Central memory CD8-positive, alpha-beta T cell (primary cell): ENCODE measurements at regions not wholly inside any gene's neighbourhood (a gene's known extent, or its start where the extent isn't known, plus 50 kb on each side); places are given as distances from the start of the nearest gene placed in this dataset.
"Not testable (repeated sequence)": the region's sequence is repeated elsewhere in the genome, so short reads cannot be mapped to it uniquely, and the experiment has no call there.

Experiments
- ATAC-seq: fragments of 150-1000 bp; cut with Tn5 transposase; replicated peaks from 2 replicates; pipeline ENCODE4 v1.10.0; 2022; ENCODE audit warnings: mild to moderate bottlenecking, moderate FRiP score, moderate number of reproducible peaks; ENCODE audit not compliant: poor library complexity, severe bottlenecking; ENCODE audit errors: extremely low read depth
- DNase-seq, 2 donors: peaks; one replicate each; pipeline ENCODE4 v3.0.0; 2021; ENCODE audit warnings: low spot score in 2 of 2
- H3K27ac Mint-ChIP-seq: one replicate; pipeline ENCODE4 v1.8.0; 2022; ENCODE audit warnings: low read depth, mild to moderate bottlenecking, moderate library complexity, mixed read lengths
- H3K27me3 Mint-ChIP-seq: one replicate; pipeline ENCODE4 v1.8.0; 2022; ENCODE audit warnings: mixed read lengths
- H3K36me3 Mint-ChIP-seq: one replicate; pipeline ENCODE4 v1.8.0; 2022; ENCODE audit warnings: mild to moderate bottlenecking, moderate library complexity, mixed read lengths; ENCODE audit not compliant: insufficient read depth
- H3K4me1 Mint-ChIP-seq: one replicate; pipeline ENCODE4 v1.8.0; 2022; ENCODE audit warnings: mixed read lengths
- H3K4me3 Mint-ChIP-seq: one replicate; pipeline ENCODE4 v1.8.0; 2022; ENCODE audit warnings: mild to moderate bottlenecking, moderate library complexity, mixed read lengths
- H3K9me3 Mint-ChIP-seq: one replicate; pipeline ENCODE4 v1.8.0; 2022; ENCODE audit warnings: mixed read lengths

DNA sequence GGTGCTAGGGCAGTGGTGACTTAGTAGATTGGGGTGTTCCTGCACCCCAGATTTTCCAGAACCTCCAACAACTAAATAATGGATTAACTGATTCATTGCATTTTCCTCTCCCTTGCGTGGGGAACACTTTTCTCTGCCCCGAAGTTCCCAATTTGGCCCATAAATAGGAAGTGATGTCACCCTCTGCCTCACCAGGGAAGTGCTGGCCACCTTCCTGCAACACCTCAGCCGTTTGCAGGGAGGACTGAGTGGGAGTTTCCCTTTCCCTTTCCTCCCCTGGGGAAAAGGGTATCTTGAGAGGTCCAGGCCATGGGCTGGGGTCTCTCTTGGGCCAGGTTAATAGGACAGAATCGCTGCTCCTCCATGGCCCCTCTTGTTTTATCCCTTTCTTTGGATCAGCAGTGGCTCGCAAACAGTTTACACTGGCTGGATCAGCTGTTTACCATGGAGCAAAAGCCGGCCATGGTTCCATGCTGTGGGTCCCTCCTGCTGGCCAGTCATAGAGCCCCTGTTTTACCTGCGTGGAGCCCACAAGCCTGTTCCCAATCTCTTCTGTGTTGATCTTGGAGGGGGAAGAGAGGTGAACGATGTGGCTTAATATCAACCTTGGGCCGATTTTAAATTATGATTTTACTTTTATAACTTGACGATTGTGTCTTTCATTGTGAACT is 91.6 kb upstream of the VRK1 start:
- no peak for ATAC-seq
- Mint-ChIP-seq H3K4me1 (no peaks in the 10 kb centered on the region), H3K9me3 (no peaks in the 10 kb centered on the region), H3K27me3 (peaks cover 44% of the 10 kb centered on the region), H3K36me3 (no peaks in the 10 kb centered on the region), H3K27ac (no peak overlapping the region), H3K4me3 (no peak overlapping the region)
- DNase-seq = no peak

DNA sequence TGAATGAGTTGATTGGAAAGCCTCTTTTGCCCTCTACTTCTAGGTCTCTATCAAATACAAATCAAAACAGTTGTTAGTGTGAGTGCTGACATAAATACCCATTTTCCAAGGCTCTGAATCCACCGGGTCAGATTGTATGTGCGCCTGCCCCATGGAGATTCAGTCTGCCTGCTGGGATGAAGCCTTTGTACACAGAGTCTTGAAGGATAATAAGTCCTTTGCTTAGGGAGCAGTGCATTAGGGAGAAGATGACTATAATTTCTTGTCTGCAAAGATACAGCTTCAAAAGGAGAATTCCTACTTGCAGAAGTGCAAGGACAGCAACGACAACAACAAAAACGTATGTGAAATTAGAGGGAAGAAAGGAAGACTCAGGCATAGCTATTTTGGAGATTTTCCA is 90.3 kb upstream of the VRK1 start:
- no peak overlapping the region for H3K4me3 Mint-ChIP-seq

DNA sequence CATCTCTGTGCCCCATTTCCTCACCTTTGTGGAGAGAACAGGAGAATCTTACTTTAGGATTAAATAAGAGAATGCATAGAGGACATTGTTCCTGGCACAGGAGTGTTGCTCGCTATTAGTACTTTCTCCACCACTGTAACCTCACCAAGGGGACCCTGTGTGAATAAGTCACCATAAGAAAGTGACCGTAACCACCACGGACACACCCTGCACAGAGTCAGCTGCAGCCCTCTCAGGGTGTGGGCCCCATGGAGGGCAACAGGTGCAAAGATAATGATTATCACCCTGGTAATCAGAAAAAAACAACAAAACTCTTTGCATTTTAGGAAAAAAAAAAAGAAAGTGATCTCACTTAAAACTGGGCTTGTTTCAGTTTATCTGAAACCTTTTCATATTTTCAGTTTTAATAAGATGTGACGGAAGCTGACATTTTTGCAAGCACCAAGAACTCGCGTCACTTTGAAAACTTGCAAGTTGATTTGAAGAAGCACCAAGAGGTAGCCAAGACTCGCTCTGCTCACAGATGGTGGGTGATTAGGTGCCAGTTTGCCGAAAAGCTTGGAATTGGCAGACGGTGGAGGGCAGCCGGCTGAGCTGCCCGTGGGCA is 87.0 kb upstream of the VRK1 start:
- H3K27ac Mint-ChIP-seq = no peak overlapping the region
- H3K4me3 Mint-ChIP-seq = no peak overlapping the region
- peaks cover 48% of the 10 kb centered on the region for H3K27me3 Mint-ChIP-seq
- ATAC-seq = no peak
- no peaks in the 10 kb centered on the region for H3K9me3 Mint-ChIP-seq
- DNase-seq = no peak
- H3K4me1 Mint-ChIP-seq = no peaks in the 10 kb centered on the region
- H3K36me3 Mint-ChIP-seq = no peaks in the 10 kb centered on the region

More for the DNA sequence above, 90.3 kb upstream of the VRK1 start:
- Mint-ChIP-seq H3K4me1 (no peaks in the 10 kb centered on the region), H3K36me3 (no peaks in the 10 kb centered on the region), H3K9me3 (no peaks in the 10 kb centered on the region), H3K27ac (no peak overlapping the region), H3K27me3 (peaks cover 47% of the 10 kb centered on the region)
- DNase-seq (no peak), ATAC-seq (no peak)

DNA sequence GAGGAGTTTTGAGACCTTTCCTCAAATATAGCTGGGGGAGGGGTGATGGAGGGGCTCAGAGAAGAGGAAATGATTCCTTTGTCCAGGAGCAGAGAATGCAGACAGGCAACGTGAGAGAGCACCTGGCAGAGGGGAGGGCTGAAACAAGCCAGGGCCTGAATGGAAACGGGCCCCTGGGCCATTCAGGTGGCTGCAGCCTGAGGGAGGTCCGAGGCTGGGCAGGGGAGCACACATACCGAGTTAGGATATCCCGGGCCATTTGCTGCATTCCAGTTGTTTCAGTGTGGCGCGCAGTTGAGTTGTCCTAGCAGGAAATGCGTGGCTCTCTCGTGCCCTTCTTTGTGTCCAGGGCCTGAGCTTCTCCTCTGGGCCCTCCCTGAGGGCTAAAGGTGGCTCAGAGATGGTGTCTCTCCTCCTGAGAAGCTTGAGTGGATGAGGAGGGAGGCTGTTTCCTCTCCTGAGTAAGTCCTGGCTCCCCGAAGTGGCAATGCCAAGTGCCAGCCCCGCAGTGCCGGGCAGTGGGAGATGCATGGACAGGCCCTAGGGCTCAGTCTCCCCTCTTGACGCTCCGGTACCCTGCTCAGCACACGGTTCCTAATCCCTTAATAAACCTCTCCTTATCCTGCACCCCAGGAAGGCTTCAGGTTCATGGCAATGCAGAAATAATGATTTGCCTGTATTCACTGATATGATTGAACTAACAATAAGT is 85.5 kb upstream of the VRK1 start:
- H3K4me3 Mint-ChIP-seq = no peak overlapping the region
- ATAC-seq (no peak), DNase-seq (no peak)
- no peak overlapping the region for H3K27ac Mint-ChIP-seq
- H3K9me3 Mint-ChIP-seq = no peaks in the 10 kb centered on the region
- peaks cover 54% of the 10 kb centered on the region for H3K27me3 Mint-ChIP-seq
- H3K36me3 Mint-ChIP-seq = no peaks in the 10 kb centered on the region
- H3K4me1 Mint-ChIP-seq = no peaks in the 10 kb centered on the region

DNA sequence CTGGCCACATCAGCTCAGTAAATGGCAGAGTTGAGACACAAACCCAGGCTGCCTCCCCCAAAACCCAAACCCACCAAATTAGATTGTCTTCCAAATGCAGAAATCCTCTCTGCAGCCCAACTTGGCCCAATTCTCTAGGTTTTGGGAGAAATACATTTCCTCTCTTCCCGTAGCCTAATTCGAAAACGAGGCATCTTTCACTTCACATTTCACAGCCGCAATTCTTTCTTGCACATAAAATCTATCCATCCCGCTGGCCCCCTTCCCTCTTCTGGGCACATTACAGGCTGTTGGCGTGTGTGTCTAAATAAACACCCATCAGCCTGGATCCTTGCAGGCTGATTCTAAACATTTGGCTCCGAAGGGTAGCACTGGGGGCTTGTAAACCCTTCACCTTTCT is 83.8 kb upstream of the VRK1 start:
- H3K4me3 Mint-ChIP-seq = no peak overlapping the region
- H3K4me1 Mint-ChIP-seq = no peaks in the 10 kb centered on the region
- DNase-seq (no peak), ATAC-seq (no peak)
- H3K27me3 Mint-ChIP-seq = peaks cover 54% of the 10 kb centered on the region
- no peak overlapping the region for H3K27ac Mint-ChIP-seq
- H3K36me3 Mint-ChIP-seq = no peaks in the 10 kb centered on the region
- no peaks in the 10 kb centered on the region for H3K9me3 Mint-ChIP-seq

DNA sequence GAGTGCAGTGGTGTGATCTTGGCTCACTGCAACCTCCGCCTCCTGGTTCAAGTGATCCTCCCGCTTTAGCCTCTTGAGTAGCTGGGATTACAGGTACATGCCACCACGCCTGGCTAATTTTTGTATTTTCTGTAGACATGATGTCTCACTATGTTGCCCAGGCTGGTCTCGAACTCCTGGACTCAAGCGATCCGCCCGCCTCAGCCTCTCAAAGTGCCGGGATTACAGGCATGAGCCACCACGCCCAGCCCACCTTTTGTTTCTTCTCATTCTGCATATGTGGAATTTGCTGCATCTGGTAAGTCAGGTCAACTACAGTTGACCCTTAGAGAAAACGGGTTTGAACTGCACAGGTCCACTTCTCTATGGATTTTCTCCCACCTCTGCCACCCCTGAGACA is 82.6 kb upstream of the VRK1 start:
- not testable (repeated sequence) for H3K4me1 Mint-ChIP-seq, H3K36me3 Mint-ChIP-seq, ATAC-seq, DNase-seq, H3K9me3 Mint-ChIP-seq, H3K27ac Mint-ChIP-seq, H3K4me3 Mint-ChIP-seq
- H3K27me3 Mint-ChIP-seq = peaks cover 54% of the 10 kb centered on the region

DNA sequence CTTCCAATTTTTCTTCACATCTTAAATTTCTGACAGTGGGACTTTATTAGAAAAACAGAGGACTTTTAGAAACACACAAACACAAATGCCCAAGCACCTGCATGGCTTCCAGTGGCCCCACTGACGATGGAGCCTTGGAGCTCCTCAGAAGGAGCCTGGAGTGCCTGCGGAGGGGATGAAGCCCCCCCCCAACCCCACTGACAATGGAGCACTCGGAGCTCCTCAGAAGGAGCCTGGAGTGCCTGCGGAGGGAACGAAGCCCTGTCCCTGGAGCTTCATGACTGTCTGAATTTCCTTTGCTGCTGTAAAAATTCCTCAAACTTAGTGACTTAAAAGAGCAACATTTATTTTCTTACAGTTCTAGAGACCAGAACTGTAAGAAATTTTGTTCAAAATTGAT is 80.1 kb upstream of the VRK1 start:
- ATAC-seq = no peak
- no peaks in the 10 kb centered on the region for H3K9me3 Mint-ChIP-seq
- H3K27me3 Mint-ChIP-seq = peaks cover 55% of the 10 kb centered on the region
- no peaks in the 10 kb centered on the region for H3K36me3 Mint-ChIP-seq
- H3K4me3 Mint-ChIP-seq = no peak overlapping the region
- no peak overlapping the region for H3K27ac Mint-ChIP-seq
- H3K4me1 Mint-ChIP-seq = no peaks in the 10 kb centered on the region
- no peak for DNase-seq

DNA sequence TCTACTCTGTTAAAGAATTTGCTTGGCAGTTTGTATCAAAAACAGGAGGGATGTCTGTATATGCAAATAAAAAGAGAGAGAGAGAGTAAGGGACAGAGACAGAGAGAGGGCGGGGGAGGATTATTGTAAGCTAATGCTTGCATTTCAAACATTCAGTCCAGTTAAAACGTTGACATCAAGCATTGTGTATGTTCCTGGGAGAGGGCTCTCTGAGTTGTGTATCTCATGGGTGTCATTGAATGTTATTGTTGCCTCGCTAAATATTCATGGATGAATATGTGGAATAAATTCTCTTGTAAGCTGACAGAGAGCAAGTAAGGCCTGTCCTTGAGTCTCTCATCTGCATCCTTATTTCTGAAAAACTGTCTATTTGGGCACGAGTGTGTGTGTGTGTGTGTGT is 78.8 kb upstream of the VRK1 start:
- Mint-ChIP-seq H3K9me3 (no peaks in the 10 kb centered on the region), H3K27ac (no peak overlapping the region), H3K4me3 (no peak overlapping the region), H3K36me3 (no peaks in the 10 kb centered on the region), H3K27me3 (peaks cover 42% of the 10 kb centered on the region), H3K4me1 (no peaks in the 10 kb centered on the region)
- DNase-seq = no peak
- ATAC-seq = no peak

DNA sequence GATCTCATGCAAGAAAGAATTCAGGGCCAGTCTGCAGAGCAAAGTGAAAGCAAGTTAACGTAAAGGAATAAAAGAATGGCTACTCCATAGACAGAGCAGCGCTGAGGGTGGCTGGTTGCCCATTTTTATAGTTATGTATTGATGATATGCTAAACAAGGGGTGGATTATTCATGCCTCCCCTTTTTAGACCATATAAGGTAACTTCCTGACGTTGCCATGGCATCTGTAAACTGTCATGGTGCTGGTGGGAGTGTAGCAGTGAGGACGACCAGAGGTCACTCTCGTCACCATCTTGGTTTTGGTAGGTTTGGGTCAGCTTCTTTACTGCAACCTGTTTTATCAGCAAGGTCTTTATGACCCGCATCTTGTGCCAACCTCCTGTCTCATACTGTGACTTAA is 76.5 kb upstream of the VRK1 start:
- DNase-seq, H3K9me3 Mint-ChIP-seq, H3K4me1 Mint-ChIP-seq, H3K36me3 Mint-ChIP-seq, ATAC-seq, H3K27ac Mint-ChIP-seq, H3K4me3 Mint-ChIP-seq: not testable (repeated sequence)
- peaks cover 36% of the 10 kb centered on the region for H3K27me3 Mint-ChIP-seq

DNA sequence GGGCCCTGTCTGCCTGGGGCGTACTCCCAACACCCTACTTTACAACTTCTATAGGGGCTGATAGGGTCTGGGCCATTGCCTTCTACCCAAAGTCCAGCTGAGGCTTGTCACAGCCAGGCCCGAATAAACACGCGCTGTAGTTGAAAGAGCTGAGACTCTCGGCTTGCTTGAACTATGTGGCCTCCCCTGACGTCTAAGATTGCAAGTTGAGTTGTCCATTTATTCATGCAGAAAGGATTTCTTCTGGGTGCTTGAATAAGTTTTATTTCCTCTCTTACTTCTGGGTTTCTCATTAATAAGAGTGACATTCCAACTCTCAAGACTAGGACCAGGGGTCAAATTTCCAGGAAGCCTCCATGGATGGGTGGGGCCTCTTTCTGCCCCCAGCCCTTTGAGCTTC is 74.4 kb upstream of the VRK1 start:
- no peak for DNase-seq
- Mint-ChIP-seq H3K27ac (no peak overlapping the region), H3K27me3 (peaks cover 28% of the 10 kb centered on the region), H3K4me1 (no peaks in the 10 kb centered on the region), H3K9me3 (no peaks in the 10 kb centered on the region), H3K4me3 (no peak overlapping the region), H3K36me3 (no peaks in the 10 kb centered on the region)
- no peak for ATAC-seq

DNA sequence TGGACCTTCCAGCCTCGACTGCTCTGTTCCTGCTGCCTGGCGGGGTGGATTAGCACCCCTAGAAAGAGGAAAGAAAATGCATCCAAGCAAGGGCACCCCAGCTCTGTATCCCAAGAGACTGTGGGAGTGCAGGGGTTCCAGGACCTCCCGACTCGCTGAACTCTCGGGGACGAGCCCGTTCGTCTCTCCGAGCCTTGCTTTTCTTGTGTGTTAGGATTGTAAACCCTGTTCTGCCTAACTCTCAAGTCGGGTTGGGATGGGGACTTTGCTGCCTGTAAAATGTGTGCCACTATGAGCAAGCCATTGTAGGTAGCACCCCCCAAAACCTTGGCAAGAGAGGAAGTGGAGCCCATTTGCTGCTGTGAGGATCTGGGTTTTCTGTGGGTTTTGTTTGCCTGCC is 73.2 kb upstream of the VRK1 start:
- Mint-ChIP-seq H3K4me1 (no peaks in the 10 kb centered on the region), H3K27ac (no peak overlapping the region), H3K36me3 (no peaks in the 10 kb centered on the region), H3K27me3 (peaks cover 35% of the 10 kb centered on the region), H3K9me3 (no peaks in the 10 kb centered on the region), H3K4me3 (no peak overlapping the region)
- DNase-seq = no peak
- no peak for ATAC-seq

DNA sequence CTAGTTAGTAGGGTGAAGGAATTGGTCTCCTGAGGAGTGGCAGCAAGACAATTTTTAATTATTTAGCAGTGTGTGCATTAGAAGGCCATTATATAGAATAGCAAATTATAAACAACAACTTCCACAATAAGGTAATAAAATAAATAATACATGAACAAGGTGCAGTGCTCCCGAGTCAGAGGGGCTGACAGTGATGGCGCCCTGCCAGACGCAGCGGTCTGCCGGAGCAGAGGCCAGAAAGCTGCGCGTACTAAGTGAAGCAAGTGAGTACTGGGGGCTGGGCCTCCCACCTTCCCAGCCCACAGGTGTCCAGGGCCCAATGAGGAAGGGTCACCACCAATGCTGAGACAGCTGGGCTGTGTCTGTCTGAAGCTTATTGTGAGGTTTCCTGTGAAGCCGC is 72.0 kb upstream of the VRK1 start:
- Mint-ChIP-seq H3K36me3 (no peaks in the 10 kb centered on the region), H3K27ac (no peak overlapping the region), H3K4me3 (no peak overlapping the region), H3K27me3 (peaks cover 45% of the 10 kb centered on the region), H3K9me3 (no peaks in the 10 kb centered on the region), H3K4me1 (no peaks in the 10 kb centered on the region)
- DNase-seq = no peak
- no peak for ATAC-seq

DNA sequence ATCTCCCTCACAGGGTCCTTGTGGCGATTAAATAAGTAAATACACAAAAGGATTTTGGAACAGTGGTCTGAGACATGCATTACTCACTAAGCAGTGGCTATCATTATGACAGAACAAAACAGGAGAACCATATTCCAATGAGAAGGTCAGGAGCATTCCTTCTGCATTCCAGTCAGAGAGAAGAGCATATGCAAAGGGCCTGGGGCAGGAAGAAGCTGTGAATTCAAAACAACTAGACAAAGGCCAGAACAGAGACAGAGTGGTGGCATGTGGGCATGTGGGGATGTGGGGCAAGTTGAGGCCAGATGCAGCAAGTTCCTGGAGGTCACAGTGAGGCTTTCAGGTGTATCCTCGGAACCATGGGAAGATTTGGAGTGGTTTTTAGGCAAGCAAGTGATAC is 70.1 kb upstream of the VRK1 start:
- Mint-ChIP-seq H3K36me3 (no peaks in the 10 kb centered on the region), H3K4me1 (no peaks in the 10 kb centered on the region), H3K9me3 (no peaks in the 10 kb centered on the region), H3K27ac (no peak overlapping the region), H3K4me3 (no peak overlapping the region), H3K27me3 (peaks cover 50% of the 10 kb centered on the region)
- no peak for DNase-seq
- ATAC-seq = no peak
